SJSA1 (cell line): ENCODE measurements at regions not wholly inside any gene's neighbourhood (a gene's known extent, or its start where the extent isn't known, plus 50 kb on each side); places are given as distances from the start of the nearest gene placed in this dataset.
"Not testable (repeated sequence)": the region's sequence is repeated elsewhere in the genome, so short reads cannot be mapped to it uniquely, and the experiment has no call there.

ENCODE experiments used
- DNase-seq, 2 experiments: peaks; one replicate each; pipeline ENCODE4 v3.0.0-alpha.2; 2015 to 2020; ENCODE audit warnings: low spot score in 2 of 2, low read depth in 1 of 2
- H3K27ac ChIP-seq: fragments of 250-450 bp; sonication (Bioruptor Pico); 2 replicates; pipeline ENCODE4 v1.5.1; 2020; ENCODE audit warnings: mild to moderate bottlenecking, moderate library complexity
- H3K27me3 ChIP-seq: fragments of 250-450 bp; sonication (Bioruptor Pico); replicated peaks from 2 replicates; pipeline ENCODE4 v1.5.1; 2020; ENCODE audit warnings: mild to moderate bottlenecking, moderate library complexity
- H3K36me3 ChIP-seq: fragments of 250-450 bp; sonication (Bioruptor Pico); 2 replicates; pipeline ENCODE4 v1.5.1; 2020; ENCODE audit warnings: mild to moderate bottlenecking
- H3K4me1 ChIP-seq: fragments of 250-450 bp; sonication (Bioruptor Pico); replicated peaks from 2 replicates; pipeline ENCODE4 v1.6.1; 2021; ENCODE audit warnings: mild to moderate bottlenecking
- H3K4me3 ChIP-seq: fragments of 250-450 bp; sonication (Bioruptor Pico); 2 replicates; pipeline ENCODE4 v1.5.1; 2020; ENCODE audit warnings: mild to moderate bottlenecking
- H3K9me3 ChIP-seq: fragments of 250-450 bp; sonication (Bioruptor Pico); replicated peaks from 2 replicates; pipeline ENCODE4 v1.5.1; 2020; ENCODE audit warnings: mild to moderate bottlenecking

DNA sequence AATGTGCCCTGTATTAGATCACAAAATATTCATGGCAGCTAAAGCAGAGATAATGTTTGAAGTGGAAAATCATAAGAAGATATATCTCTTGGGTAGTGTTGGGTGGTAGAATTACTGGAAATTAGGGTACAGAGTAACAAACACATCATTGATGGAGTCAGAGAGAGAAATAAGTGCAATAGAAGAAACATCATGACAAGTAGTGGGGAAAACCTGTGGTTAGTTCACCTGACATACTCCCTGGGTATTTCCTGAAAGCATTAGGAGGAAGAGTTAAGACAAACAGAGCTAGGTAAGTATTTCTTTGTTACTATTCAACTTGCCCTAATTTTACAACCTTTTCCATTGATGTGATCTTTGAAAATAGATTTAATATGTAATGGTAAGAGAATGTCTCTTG, 691.9 kb upstream of the SOX9 start:
- H3K9me3 ChIP-seq: no peaks in the 10 kb centered on the region
- DNase-seq: no peak
- H3K4me1 ChIP-seq: peaks cover 12% of the 10 kb centered on the region
- H3K27ac ChIP-seq: no peak overlapping the region
- H3K4me3 ChIP-seq: no peak overlapping the region
- no peaks in the 10 kb centered on the region for H3K27me3 ChIP-seq
- no peaks in the 10 kb centered on the region for H3K36me3 ChIP-seq

DNA sequence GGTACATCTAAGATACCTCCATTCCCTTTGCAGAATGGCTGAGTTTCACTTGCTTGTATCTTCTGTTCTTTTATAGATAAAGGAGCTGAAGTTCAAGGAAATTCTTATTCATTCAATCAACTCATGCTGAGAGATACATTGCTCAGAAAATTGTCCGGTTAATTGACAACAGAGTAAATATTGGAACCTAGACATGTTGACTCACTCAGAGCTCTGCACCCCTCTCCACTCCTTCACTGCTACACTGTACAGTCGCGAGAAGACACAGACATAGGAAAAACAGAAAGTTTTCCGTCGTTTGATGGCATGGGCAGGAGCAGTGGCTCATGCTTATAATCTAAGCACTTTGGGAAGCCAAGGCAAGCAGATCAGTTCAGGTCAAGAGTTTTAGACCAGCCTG, 690.5 kb upstream of the SOX9 start:
- 0 out of 2 replicates have a peak, but pooled peaks cover 3% of the 10 kb centered on the region for H3K4me1 ChIP-seq
- no peak overlapping the region for H3K4me3 ChIP-seq
- no peak overlapping the region for H3K27ac ChIP-seq
- no peaks in the 10 kb centered on the region for H3K36me3 ChIP-seq
- DNase-seq: no peak
- H3K27me3 ChIP-seq: no peaks in the 10 kb centered on the region
- H3K9me3 ChIP-seq: no peaks in the 10 kb centered on the region

DNA sequence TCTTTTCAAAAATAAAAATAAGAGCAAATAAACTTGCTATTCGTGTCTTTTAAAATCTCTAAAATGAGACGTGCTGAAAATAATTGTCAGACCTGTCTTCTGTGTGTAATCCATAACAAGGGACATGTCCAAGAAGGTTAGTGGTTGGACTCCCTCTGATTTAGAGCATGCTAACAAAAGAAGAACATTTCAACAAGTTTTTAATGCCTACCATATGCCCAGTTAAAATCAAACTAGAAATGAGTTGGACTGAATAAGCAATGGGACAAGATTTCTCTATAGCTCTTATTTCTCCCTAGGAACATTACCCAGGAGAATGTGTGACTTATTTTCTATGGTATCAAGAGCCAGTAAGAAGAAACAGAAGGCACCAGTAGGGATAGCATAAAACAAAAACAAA, 689.7 kb upstream of the SOX9 start:
- Histone ChIP-seq H3K27ac (no peak overlapping the region), H3K27me3 (no peaks in the 10 kb centered on the region), H3K4me3 (no peak overlapping the region), H3K36me3 (no peaks in the 10 kb centered on the region), H3K9me3 (no peaks in the 10 kb centered on the region), H3K4me1 (0 out of 2 replicates have a peak, but pooled peaks cover 3% of the 10 kb centered on the region)
- DNase-seq: no peak

DNA sequence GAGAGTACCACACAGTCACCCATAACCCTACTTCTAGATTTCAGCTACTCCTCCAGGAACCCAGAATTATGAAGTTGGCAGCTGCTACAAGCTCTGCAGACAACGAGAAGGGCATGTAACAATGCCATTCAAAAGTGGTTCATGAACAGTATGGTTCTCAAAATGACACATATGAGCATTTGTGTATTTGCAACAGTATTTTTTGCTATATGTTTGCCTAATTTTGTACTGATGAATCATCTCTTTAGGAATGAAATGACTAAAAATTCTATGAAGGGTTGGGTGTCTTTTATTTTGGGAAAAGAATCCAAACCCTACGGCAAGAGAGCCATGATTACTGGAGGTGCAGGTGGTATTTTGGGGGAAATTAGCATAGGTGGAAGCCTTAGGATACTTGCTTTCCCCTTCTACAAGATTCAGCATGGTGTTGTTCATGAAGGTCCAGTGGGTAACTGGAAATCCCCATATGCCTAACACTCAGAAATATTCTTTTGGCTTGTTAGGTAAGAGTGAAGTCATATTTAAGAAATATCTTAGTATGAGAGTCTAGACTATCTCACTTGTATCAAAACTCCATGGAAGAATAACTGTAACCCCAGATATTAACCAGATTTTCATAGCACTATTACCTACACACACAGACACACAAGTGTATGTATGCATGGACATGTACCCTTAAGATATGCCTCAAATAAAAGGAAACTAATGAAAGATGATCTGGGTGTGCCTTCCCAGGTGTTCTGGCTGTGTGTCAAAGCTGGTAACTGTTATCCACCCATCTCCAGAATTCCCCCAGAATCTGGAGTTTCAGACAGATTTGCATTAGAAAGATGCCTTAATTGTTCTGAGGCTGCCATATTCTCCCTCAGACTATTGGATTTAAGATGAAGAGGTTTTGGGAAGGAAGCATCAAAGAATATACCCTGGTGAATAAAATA, 688.2 kb upstream of the SOX9 start:
- Histone ChIP-seq H3K9me3 (no peaks in the 10 kb centered on the region), H3K4me1 (0 out of 2 replicates have a peak, but pooled peaks cover 3% of the 10 kb centered on the region), H3K36me3 (no peaks in the 10 kb centered on the region), H3K4me3 (no peak overlapping the region), H3K27me3 (no peaks in the 10 kb centered on the region), H3K27ac (no peak overlapping the region)
- no peak for DNase-seq

DNA sequence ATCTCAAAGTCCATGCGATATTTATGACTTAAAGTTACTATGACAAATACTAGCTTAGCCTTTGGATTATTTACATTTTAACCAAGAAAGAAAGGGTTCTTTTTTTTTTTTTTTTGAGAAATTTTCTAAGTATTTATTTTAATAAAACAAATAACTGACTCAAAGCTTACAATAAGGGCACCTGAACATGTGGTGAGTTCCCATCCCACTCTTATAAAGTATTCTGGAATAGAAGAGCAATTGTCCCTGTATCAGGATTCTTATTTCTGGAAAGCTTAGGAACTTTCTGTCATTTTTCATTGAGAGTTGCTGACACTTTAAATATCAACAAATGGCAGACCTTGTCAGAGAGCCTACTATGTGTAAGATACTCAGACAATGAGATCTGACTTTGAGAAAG, 686.1 kb upstream of the SOX9 start:
- no peak for DNase-seq
- H3K27me3 ChIP-seq: no peaks in the 10 kb centered on the region
- no peaks in the 10 kb centered on the region for H3K36me3 ChIP-seq
- no peak overlapping the region for H3K4me3 ChIP-seq
- H3K4me1 ChIP-seq: peaks cover 22% of the 10 kb centered on the region
- H3K9me3 ChIP-seq: no peaks in the 10 kb centered on the region
- H3K27ac ChIP-seq: no peak overlapping the region

DNA sequence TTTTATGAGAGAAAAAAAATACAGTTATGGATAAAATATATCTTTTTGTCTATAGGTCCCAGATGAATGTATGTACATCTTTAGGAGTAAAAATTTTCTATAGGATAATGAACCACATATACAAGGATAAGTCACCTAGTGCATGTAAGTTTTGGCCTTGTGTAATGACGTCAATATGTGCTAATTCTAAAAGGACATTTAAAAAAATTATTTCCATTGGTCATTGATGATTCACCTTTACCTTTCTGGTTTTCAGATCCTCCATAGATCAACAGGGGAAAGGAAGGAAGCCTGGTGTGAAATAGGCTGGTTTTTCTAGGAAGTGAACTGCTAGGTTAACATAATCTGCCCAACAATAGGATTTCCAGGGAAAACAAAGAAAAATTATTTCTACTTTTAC, 684.3 kb upstream of the SOX9 start:
- no peak for DNase-seq
- Histone ChIP-seq H3K9me3 (no peaks in the 10 kb centered on the region), H3K4me3 (no peak overlapping the region), H3K4me1 (peaks cover 39% of the 10 kb centered on the region), H3K27me3 (no peaks in the 10 kb centered on the region), H3K27ac (no peak overlapping the region), H3K36me3 (no peaks in the 10 kb centered on the region)

DNA sequence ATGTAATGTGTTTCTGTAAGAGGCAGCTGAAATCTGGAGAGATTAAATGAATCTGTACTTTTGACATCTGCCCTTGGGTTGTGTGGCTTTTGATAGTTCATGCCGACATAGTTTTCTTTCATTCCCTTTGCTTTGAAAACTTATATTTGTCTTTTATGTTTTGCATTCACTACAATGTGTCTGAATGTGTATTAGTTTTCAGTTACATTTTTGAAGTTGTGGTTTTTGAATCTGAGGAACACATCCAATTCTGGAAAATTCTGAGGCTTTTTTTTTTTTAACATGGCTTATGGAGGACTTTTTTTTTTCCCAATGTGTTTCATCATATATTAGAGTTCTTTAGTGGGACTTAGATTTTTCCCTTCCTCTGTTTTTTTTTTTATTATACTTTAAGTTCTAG, 683.7 kb upstream of the SOX9 start:
- Histone ChIP-seq H3K27me3 (no peaks in the 10 kb centered on the region), H3K4me3 (no peak overlapping the region), H3K27ac (no peak overlapping the region), H3K36me3 (no peaks in the 10 kb centered on the region), H3K9me3 (no peaks in the 10 kb centered on the region), H3K4me1 (peaks cover 41% of the 10 kb centered on the region)
- no peak for DNase-seq

DNA sequence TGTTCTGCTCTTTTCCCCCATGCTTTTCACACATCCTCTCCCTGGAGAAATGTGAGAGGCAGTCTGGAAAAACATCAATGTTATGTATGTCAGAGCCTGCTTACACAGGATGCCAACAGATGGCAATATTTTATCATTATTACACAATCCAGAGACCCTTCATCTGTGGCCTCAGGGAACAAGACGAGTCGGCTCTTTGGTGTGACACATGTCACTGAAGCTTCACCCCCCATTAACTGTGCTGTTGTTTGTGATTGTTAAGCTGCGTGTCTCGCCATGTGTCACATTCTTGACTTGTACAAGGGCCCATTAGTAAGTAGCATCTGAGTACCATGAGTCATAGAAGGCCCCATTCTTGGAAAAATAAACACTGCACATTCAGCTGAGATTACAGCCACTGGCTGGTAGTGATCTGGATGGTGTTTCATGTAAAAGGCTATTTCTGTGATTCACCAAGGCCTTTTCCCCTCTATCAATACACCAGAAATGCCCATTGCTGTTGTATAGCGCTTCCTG, 682.1 kb upstream of the SOX9 start:
- Histone ChIP-seq H3K4me3 (no peak overlapping the region), H3K9me3 (no peaks in the 10 kb centered on the region), H3K27ac (peak overlapping the region; percentile 70), H3K27me3 (no peaks in the 10 kb centered on the region), H3K4me1 (peaks cover 39% of the 10 kb centered on the region), H3K36me3 (no peaks in the 10 kb centered on the region)
- DNase-seq: peak; percentile 91 to 98

DNA sequence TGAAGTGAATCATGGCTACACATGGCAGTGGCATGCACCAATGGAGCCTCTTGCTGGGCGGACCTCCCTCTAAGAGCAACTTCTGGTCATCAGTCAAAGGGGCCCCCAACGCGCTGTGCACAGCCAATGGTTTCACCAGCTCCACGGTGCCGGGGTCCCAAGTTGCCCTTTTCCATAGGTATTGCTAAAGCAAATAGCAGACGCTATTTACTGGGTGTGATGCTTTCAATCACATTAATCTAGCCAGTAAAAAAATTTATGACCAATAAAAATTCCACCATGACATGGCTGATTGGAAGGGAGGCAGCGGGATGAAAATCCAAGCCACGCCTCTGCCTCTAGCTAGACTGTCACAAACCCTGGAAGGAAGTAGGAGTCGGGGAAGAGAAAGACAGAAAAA, 680.3 kb upstream of the SOX9 start:
- peak in 1 of 2 experiments; percentile 9 for DNase-seq
- H3K27ac ChIP-seq: peak overlapping the region; percentile 50
- no peaks in the 10 kb centered on the region for H3K9me3 ChIP-seq
- H3K4me3 ChIP-seq: no peak overlapping the region
- no peaks in the 10 kb centered on the region for H3K36me3 ChIP-seq
- peaks cover 42% of the 10 kb centered on the region for H3K4me1 ChIP-seq
- no peaks in the 10 kb centered on the region for H3K27me3 ChIP-seq

DNA sequence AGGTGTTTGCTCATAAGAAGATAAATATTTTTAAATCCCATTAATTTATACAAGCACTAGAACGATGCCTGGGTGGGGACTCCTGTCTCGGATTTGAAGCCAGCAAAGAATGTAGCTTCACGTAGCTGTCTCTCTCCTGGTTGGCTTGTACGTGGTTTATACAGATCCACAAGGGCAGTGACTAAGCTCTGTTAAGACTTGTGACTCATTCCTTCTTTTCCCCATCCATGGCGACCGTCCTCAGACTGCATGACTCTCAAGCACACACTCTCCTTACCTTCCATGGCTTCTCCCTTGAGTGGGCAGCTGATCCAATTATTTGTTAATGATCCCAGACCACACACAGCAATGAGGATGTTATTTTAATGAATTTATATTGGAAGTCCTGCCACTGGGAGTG, 679.7 kb upstream of the SOX9 start:
- H3K9me3 ChIP-seq: no peaks in the 10 kb centered on the region
- no peaks in the 10 kb centered on the region for H3K36me3 ChIP-seq
- peaks cover 42% of the 10 kb centered on the region for H3K4me1 ChIP-seq
- H3K4me3 ChIP-seq: no peak overlapping the region
- H3K27me3 ChIP-seq: no peaks in the 10 kb centered on the region
- H3K27ac ChIP-seq: peak overlapping the region; percentile 50
- DNase-seq: peak; percentile 82 to 85

DNA sequence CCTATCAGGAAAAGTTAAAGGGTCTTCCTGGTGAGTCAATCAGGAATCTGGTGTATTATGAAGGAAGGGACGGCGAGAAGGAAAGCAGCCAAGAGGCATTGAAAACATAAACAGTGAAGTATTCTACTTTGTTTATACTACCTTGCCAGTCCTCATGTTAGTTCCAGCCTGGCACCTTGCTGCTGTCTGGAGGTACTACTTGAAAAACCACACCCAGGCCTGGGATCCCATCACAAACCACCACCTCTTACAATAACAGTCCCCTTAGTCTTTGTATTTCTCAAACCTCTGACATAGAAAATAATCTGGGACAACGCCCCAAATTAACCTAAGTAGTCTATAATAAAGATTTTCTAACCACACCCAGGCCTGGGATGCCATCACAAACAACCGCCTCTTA, 676.7 kb upstream of the SOX9 start:
- Histone ChIP-seq H3K27ac (no peak overlapping the region), H3K27me3 (no peaks in the 10 kb centered on the region), H3K36me3 (no peaks in the 10 kb centered on the region), H3K4me3 (no peak overlapping the region), H3K4me1 (peaks cover 29% of the 10 kb centered on the region), H3K9me3 (no peaks in the 10 kb centered on the region)
- DNase-seq: peak in 1 of 2 experiments; percentile 27

DNA sequence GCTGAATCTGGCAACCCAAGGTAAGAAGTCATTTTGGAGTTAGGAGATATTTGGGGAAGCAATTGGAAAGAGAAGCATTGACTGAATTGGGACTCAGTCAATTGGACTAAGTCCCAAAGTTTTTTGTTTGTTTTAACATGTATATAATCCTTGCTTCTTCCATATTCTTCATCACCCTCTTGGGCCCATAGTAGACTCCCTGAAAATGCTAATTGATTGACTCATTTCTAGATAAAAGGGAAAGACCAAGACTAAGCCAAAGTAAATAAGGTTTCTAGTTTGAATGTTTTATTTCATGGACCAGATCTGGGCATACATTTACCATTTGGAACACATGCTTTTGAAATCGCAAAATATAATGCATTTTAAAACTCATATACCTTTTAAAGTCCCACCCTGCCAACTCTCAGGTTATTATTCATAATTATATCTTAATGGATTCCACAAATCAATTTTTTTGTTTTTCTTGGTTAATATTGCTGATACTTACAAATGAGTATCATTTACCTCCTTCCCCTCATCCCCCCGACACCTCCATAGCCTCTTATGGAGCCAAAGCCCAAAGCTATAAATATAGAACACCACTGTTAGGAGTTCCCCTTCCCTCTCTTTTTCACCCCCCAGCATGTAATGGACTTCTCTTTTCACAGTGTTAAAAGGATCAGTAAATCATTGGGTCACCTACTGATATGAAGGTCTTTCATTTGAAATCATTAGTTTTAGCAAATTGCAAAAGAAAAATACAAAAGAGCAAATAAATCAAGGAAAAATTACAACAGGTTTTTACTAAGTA, 674.0 kb upstream of the SOX9 start:
- Histone ChIP-seq H3K36me3 (no peaks in the 10 kb centered on the region), H3K9me3 (no peaks in the 10 kb centered on the region), H3K4me3 (no peak overlapping the region), H3K27ac (no peak overlapping the region), H3K27me3 (no peaks in the 10 kb centered on the region), H3K4me1 (peaks cover 4% of the 10 kb centered on the region)
- no peak for DNase-seq

DNA sequence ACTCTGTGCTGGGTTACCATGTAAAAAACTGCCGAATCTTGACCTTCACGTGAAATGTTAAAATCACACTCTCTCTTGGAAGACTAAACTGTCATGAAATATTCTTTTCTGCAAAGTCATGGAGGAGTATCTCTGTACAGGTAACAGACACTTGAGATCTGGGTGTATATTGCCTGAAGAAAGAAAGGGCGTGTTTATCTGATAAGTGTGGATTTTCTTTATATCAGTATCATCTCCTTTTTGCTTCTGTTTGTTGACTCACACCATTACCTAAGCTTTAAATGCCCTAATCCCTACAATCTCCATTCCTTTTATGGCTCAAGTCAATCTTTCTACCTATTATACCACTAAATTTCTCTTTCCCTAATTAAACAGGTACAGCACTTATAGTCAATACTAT, 673.2 kb upstream of the SOX9 start:
- Histone ChIP-seq H3K36me3 (no peaks in the 10 kb centered on the region), H3K27ac (no peak overlapping the region), H3K4me1 (peaks cover 4% of the 10 kb centered on the region), H3K4me3 (no peak overlapping the region), H3K27me3 (no peaks in the 10 kb centered on the region), H3K9me3 (no peaks in the 10 kb centered on the region)
- no peak for DNase-seq

DNA sequence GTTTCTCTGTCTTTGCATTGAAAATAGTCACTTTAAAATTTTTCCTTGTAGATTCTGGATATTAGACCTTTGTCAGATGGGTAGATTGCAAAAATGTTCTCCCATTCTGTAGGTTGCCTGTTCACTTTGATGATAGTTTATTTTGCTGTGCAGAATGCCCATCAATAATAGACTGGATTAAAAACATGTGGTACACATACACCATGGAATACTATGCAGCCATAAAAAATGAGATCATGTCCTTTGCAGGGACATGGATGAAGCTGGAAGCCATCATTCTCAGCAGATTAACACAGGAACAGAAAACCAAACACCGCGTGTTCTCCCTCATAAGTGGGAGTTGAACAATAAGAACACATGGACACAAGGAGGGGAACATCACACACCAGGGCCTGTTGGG, 670.2 kb upstream of the SOX9 start:
- H3K9me3 ChIP-seq, H3K36me3 ChIP-seq, H3K27me3 ChIP-seq, H3K4me3 ChIP-seq, DNase-seq, H3K27ac ChIP-seq, H3K4me1 ChIP-seq: not testable (repeated sequence)
